Esophagus muscularis mucosa (tissue), 4 donors: ENCODE measurements at regions not wholly inside any gene's neighbourhood (a gene's known extent, or its start where the extent isn't known, plus 50 kb on each side); places are given as distances from the start of the nearest gene placed in this dataset.

Source experiments
- EP300 ChIP-seq: sonication (generic); formaldehyde crosslinking; IDR thresholded peaks from one replicate; pipeline ENCODE4 v1.6.1; 2017; ENCODE audit warnings: antibody characterized with exemption
- POLR2A ChIP-seq: fragments of 450-650 bp; IDR thresholded peaks from one replicate; pipeline ENCODE4 v1.6.1; 2017; ENCODE audit warnings: antibody characterized with exemption, moderate library complexity, mild to moderate bottlenecking, low read depth
- POLR2AphosphoS5 ChIP-seq, 2 donors: sonication (generic); formaldehyde crosslinking; IDR thresholded peaks; one replicate each; pipeline ENCODE4 v1.6.1; 2017; ENCODE audit warnings: antibody characterized with exemption in 2 of 2
- TF ChIP-seq, protein P1 (sequence below), 3 experiments: fragments of 200-600 bp in 2 of 3; fragments of 450-650 bp in 1 of 3; sonication (generic) in 2 of 3; IDR thresholded peaks; one replicate each; pipeline ENCODE4 v1.5.1; 2017 to 2019; ENCODE audit warnings: antibody characterized with exemption in 3 of 3, mild to moderate bottlenecking in 2 of 3, moderate library complexity in 1 of 3

GRCh38 chr4:127410644-127411043 lies 222.1 kb upstream of the INTU start:
- TF ChIP-seq, protein P1, sequence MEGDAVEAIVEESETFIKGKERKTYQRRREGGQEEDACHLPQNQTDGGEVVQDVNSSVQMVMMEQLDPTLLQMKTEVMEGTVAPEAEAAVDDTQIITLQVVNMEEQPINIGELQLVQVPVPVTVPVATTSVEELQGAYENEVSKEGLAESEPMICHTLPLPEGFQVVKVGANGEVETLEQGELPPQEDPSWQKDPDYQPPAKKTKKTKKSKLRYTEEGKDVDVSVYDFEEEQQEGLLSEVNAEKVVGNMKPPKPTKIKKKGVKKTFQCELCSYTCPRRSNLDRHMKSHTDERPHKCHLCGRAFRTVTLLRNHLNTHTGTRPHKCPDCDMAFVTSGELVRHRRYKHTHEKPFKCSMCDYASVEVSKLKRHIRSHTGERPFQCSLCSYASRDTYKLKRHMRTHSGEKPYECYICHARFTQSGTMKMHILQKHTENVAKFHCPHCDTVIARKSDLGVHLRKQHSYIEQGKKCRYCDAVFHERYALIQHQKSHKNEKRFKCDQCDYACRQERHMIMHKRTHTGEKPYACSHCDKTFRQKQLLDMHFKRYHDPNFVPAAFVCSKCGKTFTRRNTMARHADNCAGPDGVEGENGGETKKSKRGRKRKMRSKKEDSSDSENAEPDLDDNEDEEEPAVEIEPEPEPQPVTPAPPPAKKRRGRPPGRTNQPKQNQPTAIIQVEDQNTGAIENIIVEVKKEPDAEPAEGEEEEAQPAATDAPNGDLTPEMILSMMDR (IDR thresholded peaks at IDR 0.05), result no peak
- no peak for TF ChIP-seq POLR2A
- TF ChIP-seq POLR2AphosphoS5 (IDR thresholded peaks at IDR 0.05), result no peak
- no peak for TF ChIP-seq EP300
